MCF 10A (cell line): ENCODE measurements at regions not wholly inside any gene's neighbourhood (a gene's known extent, or its start where the extent isn't known, plus 50 kb on each side); places are given as distances from the start of the nearest gene placed in this dataset.

Experiments
- BruUV-seq: library from RNA; stranded (reverse); fragments of 400-500 nt; replicated peaks from 2 replicates; lab custom pipeline; 2021; lab: Mats Ljungman, UMichigan
- CTCF ChIA-PET: fragments of 300-600 bp; sonication (Branson Sonifier 250); formaldehyde crosslinking; extraction: SDS; loops from one replicate; lab custom pipeline; 2021; ENCODE audit warnings: antibody characterized with exemption, inconsistent platforms; lab: Yijun Ruan, JAX
- POLR2A ChIA-PET: fragments of 300-600, 350-650 bp; sonication (Branson Sonifier 250); formaldehyde crosslinking; extraction: SDS; loops from one replicate; lab custom pipeline; 2020; ENCODE audit warnings: antibody characterized with exemption, inconsistent platforms; lab: Yijun Ruan, JAX
- DNase-seq: peaks from one replicate; pipeline ENCODE4 v3.0.0-alpha.2; 2018; ENCODE audit not compliant: unreplicated experiment
- H3K27ac Mint-ChIP-seq: one replicate; pipeline ENCODE4 v1.8.0; 2022; ENCODE audit warnings: mild to moderate bottlenecking, low read depth, mixed read lengths; ENCODE audit not compliant: unreplicated experiment
- H3K27me3 Mint-ChIP-seq: one replicate; pipeline ENCODE4 v1.8.0; 2022; ENCODE audit warnings: mixed read lengths; ENCODE audit not compliant: insufficient read depth, unreplicated experiment
- H3K36me3 Mint-ChIP-seq: one replicate; pipeline ENCODE4 v1.8.0; 2022; ENCODE audit warnings: mild to moderate bottlenecking, moderate library complexity, mixed read lengths; ENCODE audit not compliant: insufficient read depth, unreplicated experiment
- H3K4me1 Mint-ChIP-seq: one replicate; pipeline ENCODE4 v1.8.0; 2022; ENCODE audit warnings: mixed read lengths; ENCODE audit not compliant: insufficient read depth, unreplicated experiment
- H3K4me3 Mint-ChIP-seq: one replicate; pipeline ENCODE4 v1.8.0; 2022; ENCODE audit warnings: mild to moderate bottlenecking, moderate library complexity, mixed read lengths; ENCODE audit not compliant: unreplicated experiment
- H3K9me3 Mint-ChIP-seq: one replicate; pipeline ENCODE4 v1.8.0; 2022; ENCODE audit warnings: mixed read lengths; ENCODE audit not compliant: unreplicated experiment
- intact Hi-C: fragments of 100-400 bp; cut with micrococcal nuclease; formaldehyde crosslinking; loops from 2 replicates; pipeline ENCODE4 v1.14.1; 2022
- TF ChIP-seq, protein P1 (sequence below): fragments of 200-600 bp; IDR thresholded peaks from one replicate; pipeline ENCODE4 v1.8.0; 2022; ENCODE audit warnings: antibody characterized with exemption, mild to moderate bottlenecking; ENCODE audit not compliant: unreplicated experiment

DNA sequence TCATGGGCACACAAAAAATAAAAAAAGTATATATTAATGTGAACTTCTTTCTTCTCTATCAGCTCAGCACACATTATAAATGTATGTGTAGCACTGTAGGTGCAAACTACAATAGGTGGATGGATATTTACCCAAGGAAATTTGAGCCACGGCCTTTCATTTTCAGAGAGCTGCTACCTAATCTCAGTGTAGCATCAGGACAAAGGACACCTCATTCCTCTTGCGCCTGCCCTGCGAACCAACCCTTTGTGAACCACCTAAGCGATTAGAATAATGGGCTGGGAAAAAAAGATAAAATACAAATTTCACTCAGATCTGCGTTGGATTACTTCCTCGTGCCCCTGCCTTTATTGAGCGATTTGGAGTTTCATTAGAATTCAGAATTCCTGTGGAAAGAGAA lies 263.2 kb downstream of the NR2F2 start:
- H3K27ac Mint-ChIP-seq = no peak overlapping the region
- no peaks in the 10 kb centered on the region for H3K9me3 Mint-ChIP-seq
- H3K27me3 Mint-ChIP-seq = peaks cover 93% of the 10 kb centered on the region
- H3K36me3 Mint-ChIP-seq = no peaks in the 10 kb centered on the region
- no TSS peak for BruUV-seq
- POLR2A ChIA-PET = interaction anchor here (0.6 to 0.7 kb wide), 2 partner anchors 9 to 1155 kb away, joined by 3 read pairs; no protein-coding TSS in a partner anchor
- CTCF ChIA-PET = no interaction called here
- intact Hi-C loops = no loop called here
- no peaks in the 10 kb centered on the region for H3K4me1 Mint-ChIP-seq
- DNase-seq = no peak
- TF ChIP-seq, protein P1, sequence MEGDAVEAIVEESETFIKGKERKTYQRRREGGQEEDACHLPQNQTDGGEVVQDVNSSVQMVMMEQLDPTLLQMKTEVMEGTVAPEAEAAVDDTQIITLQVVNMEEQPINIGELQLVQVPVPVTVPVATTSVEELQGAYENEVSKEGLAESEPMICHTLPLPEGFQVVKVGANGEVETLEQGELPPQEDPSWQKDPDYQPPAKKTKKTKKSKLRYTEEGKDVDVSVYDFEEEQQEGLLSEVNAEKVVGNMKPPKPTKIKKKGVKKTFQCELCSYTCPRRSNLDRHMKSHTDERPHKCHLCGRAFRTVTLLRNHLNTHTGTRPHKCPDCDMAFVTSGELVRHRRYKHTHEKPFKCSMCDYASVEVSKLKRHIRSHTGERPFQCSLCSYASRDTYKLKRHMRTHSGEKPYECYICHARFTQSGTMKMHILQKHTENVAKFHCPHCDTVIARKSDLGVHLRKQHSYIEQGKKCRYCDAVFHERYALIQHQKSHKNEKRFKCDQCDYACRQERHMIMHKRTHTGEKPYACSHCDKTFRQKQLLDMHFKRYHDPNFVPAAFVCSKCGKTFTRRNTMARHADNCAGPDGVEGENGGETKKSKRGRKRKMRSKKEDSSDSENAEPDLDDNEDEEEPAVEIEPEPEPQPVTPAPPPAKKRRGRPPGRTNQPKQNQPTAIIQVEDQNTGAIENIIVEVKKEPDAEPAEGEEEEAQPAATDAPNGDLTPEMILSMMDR = no peak
- no peak overlapping the region for H3K4me3 Mint-ChIP-seq

- peaks cover 78% of the 10 kb centered on the region for H3K27me3 Mint-ChIP-seq
- ChIA-PET CTCF (no interaction called here), POLR2A (no interaction called here)
- H3K4me1 Mint-ChIP-seq = no peaks in the 10 kb centered on the region
- no peak overlapping the region for H3K4me3 Mint-ChIP-seq
- intact Hi-C loops = no loop called here
- no peak overlapping the region for H3K27ac Mint-ChIP-seq
- TF ChIP-seq, protein P1 = no peak
- no peak for DNase-seq
- no TSS peak for BruUV-seq
- H3K36me3 Mint-ChIP-seq = no peaks in the 10 kb centered on the region
- no peaks in the 10 kb centered on the region for H3K9me3 Mint-ChIP-seq
These were observed 265.5 kb downstream of the NR2F2 start for GRCh38 chr15:96595951-96596350.

DNA sequence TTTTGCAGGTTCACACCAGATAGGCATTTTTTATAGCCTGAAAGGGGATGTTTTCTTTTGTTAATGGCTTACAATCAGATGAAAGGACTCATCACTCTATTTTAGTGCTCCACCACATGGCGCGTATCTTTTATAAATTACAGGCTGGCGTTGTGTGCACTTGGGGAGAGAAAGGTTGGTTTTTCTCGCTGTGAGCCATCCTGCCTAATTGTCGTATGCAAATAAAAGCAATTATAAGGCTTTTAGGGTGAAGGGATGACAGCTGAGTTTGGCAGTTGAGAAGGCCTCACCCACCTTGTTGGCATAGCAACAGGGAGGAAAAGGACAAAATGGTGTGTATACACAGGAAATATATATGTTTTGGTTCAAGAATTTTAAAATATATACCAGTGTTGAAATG lies 268.0 kb downstream of the NR2F2 start:
- H3K27ac Mint-ChIP-seq = no peak overlapping the region
- H3K36me3 Mint-ChIP-seq = no peaks in the 10 kb centered on the region
- H3K27me3 Mint-ChIP-seq = peaks cover 52% of the 10 kb centered on the region
- BruUV-seq = no TSS peak
- ChIA-PET CTCF (no interaction called here), POLR2A (interaction anchor here (1.2 kb wide), 1 partner anchor 18 kb away, joined by 4 read pairs; no protein-coding TSS in a partner anchor)
- H3K9me3 Mint-ChIP-seq = no peaks in the 10 kb centered on the region
- no peak overlapping the region for H3K4me3 Mint-ChIP-seq
- DNase-seq = no peak
- intact Hi-C loops = no loop called here
- TF ChIP-seq, protein P1 = no peak
- H3K4me1 Mint-ChIP-seq = no peaks in the 10 kb centered on the region

GRCh38 chr15:96599268-96599667 lies 268.8 kb downstream of the NR2F2 start:
- H3K4me1 Mint-ChIP-seq = no peaks in the 10 kb centered on the region
- H3K9me3 Mint-ChIP-seq = no peaks in the 10 kb centered on the region
- no peaks in the 10 kb centered on the region for H3K36me3 Mint-ChIP-seq
- no TSS peak for BruUV-seq
- TF ChIP-seq, protein P1 = no peak
- CTCF ChIA-PET = interaction anchor here (0.6 kb wide), 1 partner anchor 242 kb away, joined by 4 read pairs; no protein-coding TSS in a partner anchor
- peaks cover 45% of the 10 kb centered on the region for H3K27me3 Mint-ChIP-seq
- POLR2A ChIA-PET = interaction anchor here (0.6 to 0.8 kb wide), 2 partner anchors 15 to 41 kb away, joined by 3 read pairs; no protein-coding TSS in a partner anchor
- no peak for DNase-seq
- intact Hi-C loops = no loop called here
- no peak overlapping the region for H3K4me3 Mint-ChIP-seq
- no peak overlapping the region for H3K27ac Mint-ChIP-seq
